Epithelial cell of prostate (primary cell): ENCODE measurements at regions not wholly inside any gene's neighbourhood (a gene's known extent, or its start where the extent isn't known, plus 50 kb on each side); places are given as distances from the start of the nearest gene placed in this dataset.
"Not testable (repeated sequence)": the region's sequence is repeated elsewhere in the genome, so short reads cannot be mapped to it uniquely, and the experiment has no call there.

Experiments
- DNase-seq: peaks from one replicate; pipeline ENCODE4 v3.0.0-alpha.2; 2011; ENCODE audit warnings: low read depth, low spot score
- H3K27ac ChIP-seq: fragments of 450-650 bp; 2 replicates; pipeline ENCODE4 v1.5.1; 2017; ENCODE audit warnings: mild to moderate bottlenecking

GRCh38 chr6:68173616-68174015 is 461.5 kb upstream of the ADGRB3 start:
- no peak overlapping the region for H3K27ac ChIP-seq
- no peak for DNase-seq

GRCh38 chr6:68169922-68170321 is 465.2 kb upstream of the ADGRB3 start:
- DNase-seq: no peak
- H3K27ac ChIP-seq: no peak overlapping the region

GRCh38 chr6:68167604-68168003 is 467.5 kb upstream of the ADGRB3 start:
- DNase-seq: no peak
- H3K27ac ChIP-seq: no peak overlapping the region

GRCh38 chr6:68160812-68161211 is 474.3 kb upstream of the ADGRB3 start:
- DNase-seq, H3K27ac ChIP-seq: not testable (repeated sequence)

GRCh38 chr6:68160348-68160747 is 474.7 kb upstream of the ADGRB3 start:
- no peak for DNase-seq
- H3K27ac ChIP-seq: no peak overlapping the region

- no peak overlapping the region for H3K27ac ChIP-seq
- no peak for DNase-seq
These were observed 475.6 kb upstream of the ADGRB3 start for GRCh38 chr6:68159433-68159832.

GRCh38 chr6:68158256-68158655 is 476.8 kb upstream of the ADGRB3 start:
- H3K27ac ChIP-seq: no peak overlapping the region
- DNase-seq: no peak

GRCh38 chr6:68144667-68145066 is 490.4 kb upstream of the ADGRB3 start:
- no peak overlapping the region for H3K27ac ChIP-seq
- DNase-seq: no peak

GRCh38 chr6:68141190-68141589 is 493.9 kb upstream of the ADGRB3 start:
- no peak for DNase-seq
- no peak overlapping the region for H3K27ac ChIP-seq

GRCh38 chr6:68139130-68139529 is 496.0 kb upstream of the ADGRB3 start:
- no peak overlapping the region for H3K27ac ChIP-seq
- no peak for DNase-seq

- no peak for DNase-seq
- H3K27ac ChIP-seq: no peak overlapping the region
These were observed 500.3 kb upstream of the ADGRB3 start for GRCh38 chr6:68134796-68135195.

GRCh38 chr6:68128211-68128610 is 506.9 kb upstream of the ADGRB3 start:
- DNase-seq: no peak
- no peak overlapping the region for H3K27ac ChIP-seq

- no peak overlapping the region for H3K27ac ChIP-seq
- DNase-seq: no peak
These were observed 508.0 kb upstream of the ADGRB3 start for GRCh38 chr6:68127074-68127473.

GRCh38 chr6:68126089-68126749 is 508.9 kb upstream of the ADGRB3 start:
- no peak for DNase-seq
- no peak overlapping the region for H3K27ac ChIP-seq

GRCh38 chr6:68122975-68123374 is 512.1 kb upstream of the ADGRB3 start:
- not testable (repeated sequence) for DNase-seq, H3K27ac ChIP-seq

- DNase-seq: no peak
- no peak overlapping the region for H3K27ac ChIP-seq
These were observed 513.0 kb upstream of the ADGRB3 start for GRCh38 chr6:68122032-68122431.

GRCh38 chr6:68120954-68121353 is 514.1 kb upstream of the ADGRB3 start:
- DNase-seq, H3K27ac ChIP-seq: not testable (repeated sequence)

- H3K27ac ChIP-seq: no peak overlapping the region
- DNase-seq: no peak
These were observed 520.5 kb upstream of the ADGRB3 start for GRCh38 chr6:68114463-68115047.

- no peak for DNase-seq
- H3K27ac ChIP-seq: no peak overlapping the region
These were observed 526.7 kb upstream of the ADGRB3 start for GRCh38 chr6:68108233-68108835.

GRCh38 chr6:68094070-68094469 is 541.0 kb upstream of the ADGRB3 start:
- H3K27ac ChIP-seq: no peak overlapping the region
- DNase-seq: no peak

GRCh38 chr6:68087399-68088133 is 547.5 kb upstream of the ADGRB3 start:
- no peak for DNase-seq
- H3K27ac ChIP-seq: no peak overlapping the region
